ENCODE measurements at regions not wholly inside any gene's neighbourhood (a gene's known extent, or its start where the extent isn't known, plus 50 kb on each side); places are given as distances from the start of the nearest gene placed in this dataset.
"Not testable (repeated sequence)": the region's sequence is repeated elsewhere in the genome, so short reads cannot be mapped to it uniquely, and the experiment has no call there.

GRCh38 chr3:82586002-82586401 is 824.6 kb upstream of the GBE1 start:
- not testable (repeated sequence) for ATAC-seq; H3K4me1 ChIP-seq (ENCODE audit: insufficient read depth); H3K79me2 ChIP-seq (replicated peaks; ENCODE audit: insufficient read depth); H4K20me1 ChIP-seq (replicated peaks; ENCODE audit: insufficient read depth); H3K36me3 ChIP-seq (ENCODE audit: insufficient read depth); H3K27me3 Mint-ChIP-seq (ENCODE audit: insufficient read depth, low read depth, poor library complexity); H3K4me3 ChIP-seq; H3K9me2 ChIP-seq (ENCODE audit: insufficient read depth); H3K4me3 Mint-ChIP-seq; H2AFZ ChIP-seq; H3F3A ChIP-seq (replicated peaks; ENCODE audit: low read depth); H3K27ac ChIP-seq (ENCODE audit: low read depth); H3K4me2 ChIP-seq; DNase-seq (ENCODE audit: low spot score); H3K4me1 Mint-ChIP-seq; H3K27me3 ChIP-seq (ENCODE audit: insufficient read depth); H3K27ac Mint-ChIP-seq
- peaks cover 21% of the 10 kb centered on the region for H3K9me3 Mint-ChIP-seq
- H3K36me3 Mint-ChIP-seq (ENCODE audit: low read depth): peaks cover 15% of the 10 kb centered on the region; the same call in 2 of the 3 replicates

GRCh38 chr3:82585591-82585990 is 824.1 kb upstream of the GBE1 start:
- not testable (repeated sequence) for H3K27me3 ChIP-seq (ENCODE audit: insufficient read depth); H3K4me1 ChIP-seq (ENCODE audit: insufficient read depth); H3F3A ChIP-seq (replicated peaks; ENCODE audit: low read depth); H3K27ac ChIP-seq (ENCODE audit: low read depth); H3K79me2 ChIP-seq (replicated peaks; ENCODE audit: insufficient read depth); H3K27me3 Mint-ChIP-seq (ENCODE audit: insufficient read depth, low read depth, poor library complexity); H3K4me3 ChIP-seq; H4K20me1 ChIP-seq (replicated peaks; ENCODE audit: insufficient read depth); H3K27ac Mint-ChIP-seq; H3K36me3 ChIP-seq (ENCODE audit: insufficient read depth); H3K4me1 Mint-ChIP-seq; H3K4me3 Mint-ChIP-seq; ATAC-seq; H2AFZ ChIP-seq; H3K4me2 ChIP-seq; DNase-seq (ENCODE audit: low spot score); H3K9me2 ChIP-seq (ENCODE audit: insufficient read depth)
- H3K36me3 Mint-ChIP-seq (ENCODE audit: low read depth): peaks cover 15% of the 10 kb centered on the region; the same call in 2 of the 3 replicates
- H3K9me3 Mint-ChIP-seq: peaks cover 21% of the 10 kb centered on the region

DNA sequence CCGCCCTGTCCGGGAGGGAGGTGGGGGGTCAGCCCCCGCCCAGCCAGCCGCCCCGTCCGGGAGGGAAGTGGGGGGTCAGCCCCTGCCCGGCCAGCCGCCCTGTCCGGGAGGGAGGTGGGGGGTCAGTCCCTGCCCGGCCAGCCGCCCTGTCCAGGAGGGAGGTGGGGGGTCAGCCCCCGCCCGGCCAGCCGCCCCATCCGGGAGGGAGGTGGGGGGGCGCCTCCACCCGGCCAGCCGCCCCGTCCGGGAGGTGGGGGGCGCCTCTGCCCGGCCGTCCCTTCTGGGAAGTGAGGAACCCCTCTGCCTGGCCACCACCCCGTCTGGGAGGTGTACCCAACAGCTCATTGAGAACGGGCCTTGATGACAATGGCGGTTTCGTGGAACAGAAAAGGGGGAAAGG is 823.4 kb upstream of the GBE1 start:
- not testable (repeated sequence) for H3K27ac ChIP-seq (ENCODE audit: low read depth); DNase-seq (ENCODE audit: low spot score); H3K4me2 ChIP-seq; H3K9me2 ChIP-seq (ENCODE audit: insufficient read depth); H3K79me2 ChIP-seq (replicated peaks; ENCODE audit: insufficient read depth); ATAC-seq; H3K4me3 ChIP-seq; H3K27ac Mint-ChIP-seq; H3K4me1 Mint-ChIP-seq; H3K4me3 Mint-ChIP-seq; H3F3A ChIP-seq (replicated peaks; ENCODE audit: low read depth); H3K27me3 ChIP-seq (ENCODE audit: insufficient read depth); H2AFZ ChIP-seq; H3K4me1 ChIP-seq (ENCODE audit: insufficient read depth); H4K20me1 ChIP-seq (replicated peaks; ENCODE audit: insufficient read depth); H3K36me3 ChIP-seq (ENCODE audit: insufficient read depth); H3K27me3 Mint-ChIP-seq (ENCODE audit: insufficient read depth, low read depth, poor library complexity)
- Mint-ChIP-seq H3K36me3 (ENCODE audit: low read depth) (peaks cover 15% of the 10 kb centered on the region; the same call in 2 of the 3 replicates), H3K9me3 (peaks cover 21% of the 10 kb centered on the region)

GRCh38 chr3:82584415-82584814 is 823.0 kb upstream of the GBE1 start:
- not testable (repeated sequence) for H3F3A ChIP-seq (replicated peaks; ENCODE audit: low read depth); H3K79me2 ChIP-seq (replicated peaks; ENCODE audit: insufficient read depth); H3K27me3 Mint-ChIP-seq (ENCODE audit: insufficient read depth, low read depth, poor library complexity); H3K27ac ChIP-seq (ENCODE audit: low read depth); H3K4me1 Mint-ChIP-seq; ATAC-seq; H3K4me3 Mint-ChIP-seq; H3K4me2 ChIP-seq; H3K36me3 ChIP-seq (ENCODE audit: insufficient read depth); H3K27ac Mint-ChIP-seq; H3K4me3 ChIP-seq; H3K9me2 ChIP-seq (ENCODE audit: insufficient read depth); H4K20me1 ChIP-seq (replicated peaks; ENCODE audit: insufficient read depth); H2AFZ ChIP-seq; H3K27me3 ChIP-seq (ENCODE audit: insufficient read depth); H3K4me1 ChIP-seq (ENCODE audit: insufficient read depth); DNase-seq (ENCODE audit: low spot score)
- H3K36me3 Mint-ChIP-seq (ENCODE audit: low read depth): peaks cover 15% of the 10 kb centered on the region; the same call in 2 of the 3 replicates
- peaks cover 21% of the 10 kb centered on the region for H3K9me3 Mint-ChIP-seq

- TF ChIP-seq STAT1 (IDR thresholded peaks at IDR 0.05; ENCODE audit: unreplicated experiment): no peak
- TF ChIP-seq ETS1 (IDR thresholded peaks at IDR 0.05): no peak
- no peak for TF ChIP-seq NANOG (IDR thresholded peaks at IDR 0.05; ENCODE audit: borderline replicate concordance)
- TF ChIP-seq POLR2AphosphoS5 (IDR thresholded peaks at IDR 0.05; ENCODE audit: low read depth): no peak
- no peak for TF ChIP-seq JUNB (IDR thresholded peaks at IDR 0.05; ENCODE audit: unreplicated experiment)
Observed at GRCh38 chr3:82581350-82581749, 819.9 kb upstream of the GBE1 start.

More at GRCh38 chr3:82581350-82581749, 819.9 kb upstream of the GBE1 start:
- Mint-ChIP-seq H3K4me1 (no peaks in the 10 kb centered on the region), H3K27ac (no peak overlapping the region), H3K36me3 (ENCODE audit: low read depth) (peaks cover 15% of the 10 kb centered on the region; the same call in 2 of the 3 replicates), H3K9me3 (peaks cover 21% of the 10 kb centered on the region), H3K27me3 (ENCODE audit: insufficient read depth, low read depth, poor library complexity) (no peaks in the 10 kb centered on the region), H3K4me3 (no peak overlapping the region)
- no peak overlapping the region for H3K27ac ChIP-seq (ENCODE audit: low read depth)
- no peaks in the 10 kb centered on the region for H3F3A ChIP-seq (replicated peaks; ENCODE audit: low read depth)
- no peak overlapping the region for H3K4me2 ChIP-seq
- DNase-seq (ENCODE audit: low spot score) (peak; percentile 6), ATAC-seq (peak; percentile 57)
- H3K4me3 ChIP-seq: no peak overlapping the region
- no peaks in the 10 kb centered on the region for H3K79me2 ChIP-seq (replicated peaks; ENCODE audit: insufficient read depth)
- peak overlapping the region; percentile 85; the same call in 1 of the 2 replicates for H2AFZ ChIP-seq
- H4K20me1 ChIP-seq (replicated peaks; ENCODE audit: insufficient read depth): no peaks in the 10 kb centered on the region
- H3K9me2 ChIP-seq (ENCODE audit: insufficient read depth): no peaks in the 10 kb centered on the region
- no peaks in the 10 kb centered on the region; the same call in 1 of the 2 replicates for H3K36me3 ChIP-seq (ENCODE audit: insufficient read depth)
- H3K27me3 ChIP-seq (ENCODE audit: insufficient read depth): no peaks in the 10 kb centered on the region
- H3K4me1 ChIP-seq (ENCODE audit: insufficient read depth): no peaks in the 10 kb centered on the region
